AG04449 (cell line): ENCODE measurements at regions not wholly inside any gene's neighbourhood (a gene's known extent, or its start where the extent isn't known, plus 50 kb on each side); places are given as distances from the start of the nearest gene placed in this dataset.

Experiments
- CTCF ChIA-PET: fragments of 350-600 bp; formaldehyde crosslinking; extraction: SDS; loops from one replicate; lab custom pipeline; 2021; ENCODE audit warnings: antibody characterized with exemption; lab: Yijun Ruan, JAX
- POLR2A ChIA-PET: fragments of 400-600, 350-600 bp; formaldehyde crosslinking; extraction: SDS; loops from one replicate; lab custom pipeline; 2020; ENCODE audit warnings: antibody characterized with exemption, inconsistent platforms; lab: Yijun Ruan, JAX
- DNase-seq: peaks from one replicate; pipeline ENCODE4 v3.0.0-alpha.2; 2010; ENCODE audit warnings: low read depth, low spot score
- H3K4me3 ChIP-seq: 2 replicates; pipeline ENCODE4 v1.5.1; 2011; ENCODE audit warnings: low read depth, mild to moderate bottlenecking, control low read depth, low read length
- CTCF ChIP-seq: IDR thresholded peaks from one replicate; pipeline ENCODE4 v1.5.1; 2011; ENCODE audit warnings: mild to moderate bottlenecking, moderate library complexity, low read length, control low read depth, inconsistent platforms; ENCODE audit not compliant: insufficient read depth; ENCODE audit errors: missing control alignments

GRCh38 chr3:8256441-8257071 lies 245.1 kb upstream of the LMCD1 start:
- TF ChIP-seq CTCF = no peak
- DNase-seq = no peak
- H3K4me3 ChIP-seq = no peak overlapping the region
- ChIA-PET POLR2A (no interaction called here), CTCF (interaction anchor here (1.5 kb wide), 1 partner anchor 17 kb away, joined by 7 read pairs; no protein-coding TSS in a partner anchor)

GRCh38 chr3:8261018-8261417 lies 240.6 kb upstream of the LMCD1 start:
- DNase-seq = no peak
- ChIA-PET CTCF (no interaction called here), POLR2A (no interaction called here)
- no peak overlapping the region for H3K4me3 ChIP-seq
- TF ChIP-seq CTCF = no peak

- TF ChIP-seq CTCF = no peak
- POLR2A ChIA-PET = no interaction called here
- CTCF ChIA-PET = interaction anchor here (2.1 kb wide), 1 partner anchor 27 kb away, joined by 7 read pairs; no protein-coding TSS in a partner anchor
- DNase-seq = no peak
- H3K4me3 ChIP-seq = no peak overlapping the region
Observed at GRCh38 chr3:8266730-8267131, 234.9 kb upstream of the LMCD1 start.

GRCh38 chr3:8273479-8273878 lies 228.1 kb upstream of the LMCD1 start:
- CTCF ChIA-PET = interaction anchor here (0.9 kb wide), 1 partner anchor 144 kb away, joined by 3 read pairs; no protein-coding TSS in a partner anchor
- H3K4me3 ChIP-seq = no peak overlapping the region
- no peak for DNase-seq
- POLR2A ChIA-PET = no interaction called here
- TF ChIP-seq CTCF = no peak

- H3K4me3 ChIP-seq = no peak overlapping the region
- no peak for TF ChIP-seq CTCF
- CTCF ChIA-PET = interaction anchor here (1.1 to 1.4 kb wide), 2 partner anchors 26 to 142 kb away, joined by 3 read pairs; no protein-coding TSS in a partner anchor
- no peak for DNase-seq
- POLR2A ChIA-PET = no interaction called here
Observed at GRCh38 chr3:8276056-8276455, 225.6 kb upstream of the LMCD1 start.

- ChIA-PET CTCF (interaction anchor here (1.1 to 1.4 kb wide), 2 partner anchors 25 to 141 kb away, joined by 3 read pairs; no protein-coding TSS in a partner anchor), POLR2A (no interaction called here)
- no peak for TF ChIP-seq CTCF
- H3K4me3 ChIP-seq = no peak overlapping the region
- no peak for DNase-seq
Observed at GRCh38 chr3:8276506-8276905, 225.1 kb upstream of the LMCD1 start.
